Gastroesophageal sphincter (tissue), 3 donors: ENCODE measurements at regions not wholly inside any gene's neighbourhood (a gene's known extent, or its start where the extent isn't known, plus 50 kb on each side); places are given as distances from the start of the nearest gene placed in this dataset.

Experiments
- CTCF ChIP-seq, 4 experiments: fragments of 200-600 bp in 2 of 4; fragments of 450-650 bp in 2 of 4; sonication (generic) in 1 of 4; IDR thresholded peaks; one replicate each; pipeline ENCODE4 v1.5.1; 2017 to 2019; ENCODE audit warnings: antibody characterized with exemption in 4 of 4, mild to moderate bottlenecking in 2 of 4, moderate library complexity in 2 of 4
- EP300 ChIP-seq: sonication (generic); formaldehyde crosslinking; IDR thresholded peaks from one replicate; pipeline ENCODE4 v1.6.1; 2017; ENCODE audit warnings: antibody characterized with exemption, mild to moderate bottlenecking
- POLR2A ChIP-seq, 2 donors: fragments of 450-650 bp; IDR thresholded peaks; one replicate each; pipeline ENCODE4 v1.6.1; 2017; ENCODE audit warnings: antibody characterized with exemption in 2 of 2, mild to moderate bottlenecking in 2 of 2, moderate library complexity in 1 of 2
- POLR2AphosphoS5 ChIP-seq: sonication (generic); formaldehyde crosslinking; IDR thresholded peaks from one replicate; pipeline ENCODE4 v1.6.1; 2017; ENCODE audit warnings: antibody characterized with exemption

GRCh38 chr15:47529241-47529640 is 188.1 kb upstream of the SEMA6D start:
- TF ChIP-seq POLR2AphosphoS5: no peak
- TF ChIP-seq CTCF (IDR thresholded peaks at IDR 0.05): no peak
- TF ChIP-seq POLR2A (IDR thresholded peaks at IDR 0.05): no peak
- no peak for TF ChIP-seq EP300
